ENCODE measurements at regions not wholly inside any gene's neighbourhood (a gene's known extent, or its start where the extent isn't known, plus 50 kb on each side); places are given as distances from the start of the nearest gene placed in this dataset.

GRCh38 chr20:56173438-56173837 is 75.1 kb upstream of the MC3R start:
- Histone ChIP-seq H3K23ac (ENCODE audit: insufficient read length, low read depth, low read length) (no peak overlapping the region), H4K91ac (ENCODE audit: insufficient read length, low read depth, low read length) (no peak overlapping the region), H3T11ph (ENCODE audit: low read length) (no peak overlapping the region), H4K8ac (replicated peaks; ENCODE audit: insufficient read length, low read depth, low read length) (no peak overlapping the region), H3K14ac (ENCODE audit: insufficient read depth, low read length) (no peak overlapping the region), H3K4me2 (ENCODE audit: insufficient read depth, insufficient read length, low read length) (no peak overlapping the region), H3K79me1 (ENCODE audit: insufficient read depth, low read depth, low read length, poor library complexity, severe bottlenecking) (no peaks in the 10 kb centered on the region), H2BK120ac (ENCODE audit: low read depth, low read length, poor library complexity, severe bottlenecking) (no peak overlapping the region), H4K5ac (ENCODE audit: insufficient read length, low read depth, low read length) (no peak overlapping the region), H2BK15ac (ENCODE audit: low read depth, low read length) (no peak overlapping the region), H2BK12ac (ENCODE audit: insufficient read length, low read depth, low read length) (no peak overlapping the region), H4K20me1 (ENCODE audit: control insufficient read depth, insufficient read depth, insufficient read length) (no peaks in the 10 kb centered on the region), H3K9me3 (ENCODE audit: control insufficient read depth, low read depth, low read length) (peaks cover 97% of the 10 kb centered on the region), H3K23me2 (ENCODE audit: insufficient read length, low read depth, low read length, poor library complexity, severe bottlenecking) (no peaks in the 10 kb centered on the region), H3K56ac (ENCODE audit: insufficient read length, low read depth, low read length) (no peak overlapping the region), H2BK20ac (ENCODE audit: low read depth, low read length, poor library complexity, severe bottlenecking) (no peak overlapping the region), H2AK5ac (ENCODE audit: insufficient read length, low read length) (no peak overlapping the region), H3K9ac (ENCODE audit: extremely low read depth, insufficient read length, low read length) (no peak overlapping the region), H3K4me1 (ENCODE audit: insufficient read depth, low read length) (no peaks in the 10 kb centered on the region), H3K79me2 (ENCODE audit: insufficient read depth, low read length) (no peaks in the 10 kb centered on the region), H3K27ac (ENCODE audit: insufficient read length, low read depth, low read length) (no peak overlapping the region), H2AFZ (ENCODE audit: low read length) (no peak overlapping the region), H3K18ac (ENCODE audit: insufficient read length, low read depth, low read length) (no peak overlapping the region), H3K4ac (ENCODE audit: low read depth, low read length) (no peak overlapping the region), H2BK5ac (ENCODE audit: insufficient read length, low read length) (no peak overlapping the region), H3K27me3 (ENCODE audit: insufficient read depth, low read length) (no peaks in the 10 kb centered on the region)
- Mint-ChIP-seq H3K27ac (no peak overlapping the region), H3K27me3 (ENCODE audit: low read depth) (peaks cover 2% of the 10 kb centered on the region), H3K4me1 (no peaks in the 10 kb centered on the region), H3K9me3 (peaks cover 96 to 100% of the 10 kb centered on the region in 2 experiments), H3K36me3 (ENCODE audit: insufficient read depth in 1 of 3, low read depth in 3 of 3) (peaks cover 12 to 34% (median 13%) of the 10 kb centered on the region in 3 experiments; a peak in 6 of 7 replicates), H3K4me3 (no peak overlapping the region)
- no peak for DNase-seq
- TF ChIP-seq CTCF (conservative IDR thresholded peaks at IDR 0.05) = no peak
- WGBS (ENCODE audit: extremely low coverage, insufficient read length, low lambda C conversion rate) = no CpG with 5 or more reads among the region's 5 CpGs

Data from H9 (cell line).